Adrenal gland (tissue), 9 donors: ENCODE measurements at regions not wholly inside any gene's neighbourhood (a gene's known extent, or its start where the extent isn't known, plus 50 kb on each side); places are given as distances from the start of the nearest gene placed in this dataset.
"Not testable (repeated sequence)": the region's sequence is repeated elsewhere in the genome, so short reads cannot be mapped to it uniquely, and the experiment has no call there.

Source experiments
- DNase-seq, 7 donors: peaks; one replicate each; pipeline ENCODE4 v3.0.0-alpha.2; 2019 to 2020
- H3K27ac ChIP-seq, 5 donors: fragments of 200-600 bp; sonication (generic) in 4 of 5; 1 replicate in 3 of 5; 2 replicates in 2 of 5; pipeline versions ENCODE4 v1.5.1 to v1.8.0; 2016 to 2020; ENCODE audit warnings: mild to moderate bottlenecking in 1 of 5
- H3K27me3 ChIP-seq: fragments of 200-600 bp; 2 replicates; pipeline ENCODE4 v1.8.0; 2021
- H3K36me3 ChIP-seq, 2 donors: fragments of 200-600 bp; replicated peaks in 1 of 2; 1 replicate in 1 of 2; 2 replicates in 1 of 2; pipeline versions ENCODE4 v1.5.1 to v1.8.0; 2018 to 2022
- H3K4me1 ChIP-seq, 2 donors: fragments of 200-600 bp; replicated peaks in 1 of 2; 1 replicate in 1 of 2; 2 replicates in 1 of 2; pipeline versions ENCODE4 v1.5.1 to v1.8.0; 2018 to 2021
- H3K4me3 ChIP-seq, 4 donors: fragments of 200-600 bp; sonication (generic) in 3 of 4; one replicate each; pipeline ENCODE4 v1.5.1; 2016 to 2018
- H3K9me3 ChIP-seq, 3 donors: fragments of 200-600 bp; sonication (generic) in 1 of 3; replicated peaks in 1 of 3; 1 replicate in 2 of 3; 2 replicates in 1 of 3; pipeline versions ENCODE4 v1.5.1 to v1.8.0; 2016 to 2021
- POLR2A ChIP-seq, 2 donors: fragments of 450-650 bp; IDR thresholded peaks; one replicate each; pipeline ENCODE4 v1.6.1; 2017; ENCODE audit warnings: antibody characterized with exemption in 2 of 2, mild to moderate bottlenecking in 2 of 2, moderate library complexity in 1 of 2
- WGBS, 4 donors: extraction: QIAGEN DNeasy Blood & Tissue Kit in 2 of 4; methylation state at CpG; one replicate each; pipeline versions ENCODE4 v1.1.5 to v1.1.7; 2013 to 2017; 5-methylcytosine and 5-hydroxymethylcytosine counted together
- intact Hi-C, 2 donors: fragments of 100-400 bp; cut with DNase I; formaldehyde crosslinking; loops; one replicate each; pipeline versions ENCODE4 v1.14.1 to v1.15.0; 2022 to 2023
- TF ChIP-seq, protein P1 (sequence below), 6 experiments: fragments of 450-650 bp in 4 of 6; fragments of 200-600 bp in 2 of 6; sonication (generic) in 1 of 6; IDR thresholded peaks; 1 replicate in 5 of 6; 2 replicates in 1 of 6; pipeline versions ENCODE4 v1.5.1 to v1.8.0; 2016 to 2021; ENCODE audit warnings: antibody characterized with exemption in 6 of 6, mild to moderate bottlenecking in 2 of 6, moderate library complexity in 1 of 6
- donor health status: healthy with polysubstance abuse.
- donor health status: Bipolar disorder and iron deficiency.
- donor health status: DM: yes; HTN: yes; CAD: no.
- donor health status: DM: no; HTN: no; CAD: no.
- donor health status: DM: no; HTN: no; CAD: no.

DNA sequence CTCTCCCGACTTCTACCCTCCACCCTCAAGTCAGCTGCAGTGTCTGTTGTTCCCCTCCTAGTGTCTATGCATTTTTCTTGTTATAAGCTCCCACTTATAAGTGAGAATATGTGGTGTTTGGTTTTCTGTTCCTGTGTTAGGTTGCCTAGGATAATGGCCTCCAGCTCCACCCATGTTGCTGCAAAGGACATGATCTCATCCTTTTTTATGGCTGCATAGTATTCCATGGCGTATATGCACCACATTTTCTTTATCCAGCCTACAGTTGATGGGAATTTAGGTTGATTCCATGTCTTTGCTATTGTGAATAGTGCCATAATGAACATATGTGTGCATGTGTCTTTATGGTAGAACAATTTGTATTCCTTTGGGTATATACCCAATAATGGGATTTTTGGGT lies 80.7 kb downstream of the SPTSSA start:
- H3K27me3 ChIP-seq, H3K4me3 ChIP-seq, H3K36me3 ChIP-seq, H3K27ac ChIP-seq, H3K9me3 ChIP-seq, DNase-seq, intact Hi-C loops: not testable (repeated sequence)
- 93 to 97% (median 95%) methylated on average over 2 of the region's 2 CpGs for WGBS, 4 donors
- peaks cover 10 to 18% of the 10 kb centered on the region in 2 donors for H3K4me1 ChIP-seq

DNA sequence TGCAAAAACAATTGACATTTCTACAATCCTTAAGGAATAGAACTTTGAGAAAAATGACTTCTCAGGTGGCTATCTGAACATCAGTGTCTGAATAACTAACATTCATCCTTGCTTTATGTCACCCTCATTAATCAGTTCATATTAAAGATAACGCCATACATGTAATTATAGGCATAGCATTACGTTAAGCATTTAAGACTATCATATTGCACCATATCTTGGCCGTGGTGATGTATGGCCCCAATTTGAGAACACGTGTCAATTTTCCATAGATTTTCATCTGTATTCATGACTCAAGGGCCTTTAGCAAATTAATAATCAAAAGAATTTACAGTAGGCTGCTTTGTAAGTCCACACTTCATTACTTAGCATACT lies 81.6 kb downstream of the SPTSSA start:
- H3K36me3 ChIP-seq: no peaks in the 10 kb centered on the region
- H3K9me3 ChIP-seq: no peaks in the 10 kb centered on the region
- no peaks in the 10 kb centered on the region for H3K27me3 ChIP-seq
- H3K27ac ChIP-seq: peak overlapping the region in 3 of 5 donors; percentile 43 to 85 (median 62)
- intact Hi-C loops: no loop called here
- TF ChIP-seq, protein P1, sequence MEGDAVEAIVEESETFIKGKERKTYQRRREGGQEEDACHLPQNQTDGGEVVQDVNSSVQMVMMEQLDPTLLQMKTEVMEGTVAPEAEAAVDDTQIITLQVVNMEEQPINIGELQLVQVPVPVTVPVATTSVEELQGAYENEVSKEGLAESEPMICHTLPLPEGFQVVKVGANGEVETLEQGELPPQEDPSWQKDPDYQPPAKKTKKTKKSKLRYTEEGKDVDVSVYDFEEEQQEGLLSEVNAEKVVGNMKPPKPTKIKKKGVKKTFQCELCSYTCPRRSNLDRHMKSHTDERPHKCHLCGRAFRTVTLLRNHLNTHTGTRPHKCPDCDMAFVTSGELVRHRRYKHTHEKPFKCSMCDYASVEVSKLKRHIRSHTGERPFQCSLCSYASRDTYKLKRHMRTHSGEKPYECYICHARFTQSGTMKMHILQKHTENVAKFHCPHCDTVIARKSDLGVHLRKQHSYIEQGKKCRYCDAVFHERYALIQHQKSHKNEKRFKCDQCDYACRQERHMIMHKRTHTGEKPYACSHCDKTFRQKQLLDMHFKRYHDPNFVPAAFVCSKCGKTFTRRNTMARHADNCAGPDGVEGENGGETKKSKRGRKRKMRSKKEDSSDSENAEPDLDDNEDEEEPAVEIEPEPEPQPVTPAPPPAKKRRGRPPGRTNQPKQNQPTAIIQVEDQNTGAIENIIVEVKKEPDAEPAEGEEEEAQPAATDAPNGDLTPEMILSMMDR (IDR thresholded peaks at IDR 0.05): no peak
- 76 to 88% (median 83%) methylated on average over 4 of the region's 4 CpGs for WGBS, 4 donors
- peaks cover 10 to 18% of the 10 kb centered on the region in 2 donors for H3K4me1 ChIP-seq
- no peak overlapping the region for H3K4me3 ChIP-seq
- no peak for DNase-seq

DNA sequence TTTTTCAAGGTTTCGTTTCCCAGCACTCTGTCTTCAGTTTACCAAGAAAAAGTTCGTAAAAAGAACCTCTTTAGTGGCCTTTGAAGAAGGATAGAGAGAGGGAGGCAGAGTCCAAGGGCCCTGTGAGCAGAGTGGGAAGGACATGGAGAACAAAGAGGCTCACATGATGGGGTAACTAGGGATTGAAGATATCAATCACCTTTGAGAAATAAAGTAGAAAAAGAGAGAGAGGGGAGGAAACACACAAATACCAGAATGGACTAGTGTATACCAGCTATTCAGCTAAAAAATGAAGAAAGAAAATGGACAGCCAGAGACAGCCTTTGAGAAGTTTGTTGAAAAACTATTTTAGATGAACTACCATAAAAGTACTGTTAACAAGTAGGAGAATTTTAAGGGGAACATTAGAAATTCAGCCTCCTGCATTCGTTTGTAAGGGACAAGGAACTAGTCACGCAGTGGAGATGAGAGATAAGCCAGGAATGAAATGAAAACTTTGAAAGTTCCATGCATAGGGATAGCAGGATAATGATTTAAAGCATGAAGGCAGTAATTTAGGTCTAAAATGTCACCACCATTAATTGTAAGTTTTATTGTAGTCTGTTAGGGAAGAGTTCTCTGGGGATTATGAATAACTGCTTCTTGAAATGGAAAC lies 82.1 kb downstream of the SPTSSA start:
- H3K4me3 ChIP-seq: peak overlapping the region in 1 of 4 donors; percentile 12
- H3K36me3 ChIP-seq: no peaks in the 10 kb centered on the region
- no peaks in the 10 kb centered on the region for H3K27me3 ChIP-seq
- no peak for TF ChIP-seq POLR2A (IDR thresholded peaks at IDR 0.05)
- TF ChIP-seq, protein P1 (IDR thresholded peaks at IDR 0.05): no peak
- DNase-seq: no peak
- intact Hi-C loops: loop anchor here in 1 of 2 donors (10.0 kb wide), 1 partner anchor 65 kb away; no protein-coding TSS in a partner anchor
- peak overlapping the region; percentile 43 to 85 (median 62) for H3K27ac ChIP-seq
- H3K4me1 ChIP-seq: peaks cover 10 to 18% of the 10 kb centered on the region in 2 donors
- 20 to 46% (median 28%) methylated on average over 4 of the region's 4 CpGs for WGBS, 4 donors
- no peaks in the 10 kb centered on the region for H3K9me3 ChIP-seq

DNA sequence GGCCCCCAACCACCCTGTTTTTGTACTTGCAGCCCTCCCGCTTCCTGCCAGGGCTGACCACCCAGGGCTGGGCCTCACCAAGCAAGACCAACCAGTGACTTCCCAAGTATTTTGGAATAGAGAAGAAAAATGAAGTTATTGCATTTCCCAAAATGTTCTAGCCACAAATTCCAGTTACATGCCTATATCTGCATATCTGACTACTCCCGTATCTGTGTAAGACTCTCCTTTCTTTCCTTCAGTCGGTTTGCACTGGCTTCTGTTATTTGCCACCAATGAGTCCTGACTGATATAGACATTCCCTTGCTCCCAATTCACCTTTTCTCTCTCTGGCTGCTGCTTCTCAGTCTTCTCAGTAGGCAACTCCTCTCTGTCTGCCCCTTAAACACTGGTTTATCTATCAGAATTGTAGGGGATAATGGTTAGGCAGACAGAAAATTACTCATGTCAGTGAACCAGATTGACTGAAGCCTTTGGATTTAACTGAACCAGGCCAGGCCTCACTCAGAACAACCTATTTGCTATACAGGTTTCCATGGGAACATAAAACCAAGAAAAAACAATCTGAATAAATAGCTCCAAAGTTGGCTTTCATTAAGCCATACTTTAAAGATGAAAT lies 85.3 kb downstream of the SPTSSA start:
- Histone ChIP-seq H3K27ac (no peak overlapping the region), H3K27me3 (no peaks in the 10 kb centered on the region), H3K4me1 (peaks cover 10 to 18% of the 10 kb centered on the region in 2 donors), H3K9me3 (no peaks in the 10 kb centered on the region), H3K36me3 (no peaks in the 10 kb centered on the region), H3K4me3 (no peak overlapping the region)
- TF ChIP-seq, protein P1 (IDR thresholded peaks at IDR 0.05): no peak
- no peak for TF ChIP-seq POLR2A (IDR thresholded peaks at IDR 0.05)
- 90 to 97% (median 93%) methylated on average over 3 of the region's 3 CpGs for WGBS, 4 donors
- DNase-seq: no peak
- intact Hi-C loops: loop anchor here in 1 of 2 donors (10.0 kb wide), 1 partner anchor 68 kb away; no protein-coding TSS in a partner anchor
